Activated CD4-positive, alpha-beta T cell treated with anti-CD3 and anti-CD28 coated beads, Interleukin-2, amount 50 U/mL, for 4 hours (primary cell): ENCODE measurements at regions not wholly inside any gene's neighbourhood (a gene's known extent, or its start where the extent isn't known, plus 50 kb on each side); places are given as distances from the start of the nearest gene placed in this dataset.

ENCODE experiments used
- DNase-seq, 2 experiments: peaks; one replicate each; pipeline ENCODE4 v3.0.0-alpha.2; 2020

DNA sequence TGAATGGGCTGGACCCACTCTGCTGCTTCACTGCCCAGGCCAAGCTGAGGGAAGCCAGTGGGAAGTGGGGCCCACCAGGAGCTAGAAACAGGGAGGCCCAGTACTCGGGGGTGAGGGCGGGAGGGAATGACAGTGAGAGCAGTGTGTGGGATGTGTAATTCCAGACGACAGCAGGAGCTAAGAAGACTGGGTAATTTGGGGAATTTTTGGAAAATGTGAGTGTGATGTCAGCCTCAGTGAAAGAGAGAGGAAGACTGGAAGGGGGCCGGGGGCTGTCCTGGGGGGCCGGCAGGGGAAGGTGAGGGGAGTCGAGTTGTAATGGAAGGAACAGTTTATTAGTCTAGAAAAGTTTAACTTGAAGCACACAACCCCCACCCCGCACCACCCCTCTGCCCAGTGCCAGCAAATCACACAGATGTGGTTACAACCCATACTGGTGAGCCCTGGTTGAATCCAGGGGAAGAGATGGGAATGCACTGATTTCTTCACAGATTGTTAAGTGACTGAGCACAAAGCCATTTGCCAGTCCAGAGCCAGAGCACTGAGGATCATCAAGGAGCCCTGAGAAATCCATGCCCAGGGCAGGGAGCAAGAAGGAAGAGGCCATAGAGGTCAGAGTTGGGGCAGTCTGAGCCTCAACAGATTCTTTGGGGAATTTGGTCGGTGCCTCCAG, 76.7 kb upstream of the PKDCC start:
- no peak for DNase-seq

GRCh38 chr2:41972179-41972578, 75.6 kb upstream of the PKDCC start:
- no peak for DNase-seq

DNA sequence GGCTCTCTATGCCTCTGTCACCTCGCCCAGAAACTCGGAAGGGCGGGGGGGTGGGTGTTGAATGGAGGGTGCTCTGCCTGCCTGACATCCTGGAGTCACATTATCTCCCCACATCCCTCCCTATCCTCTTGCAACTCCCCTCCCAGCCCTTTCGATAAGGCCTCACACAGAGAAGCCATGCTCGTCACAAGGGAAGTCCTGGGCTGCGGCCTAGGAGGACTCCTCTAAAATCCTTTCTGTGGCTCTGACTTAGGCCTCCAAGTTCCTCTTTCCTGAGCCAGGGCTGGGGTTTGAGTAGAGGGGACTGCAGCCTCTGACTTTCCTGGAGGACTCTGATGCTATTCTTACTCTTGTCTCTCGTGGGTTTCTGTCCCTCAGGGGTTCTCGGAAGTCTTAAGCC, 75.0 kb upstream of the PKDCC start:
- DNase-seq: no peak

DNA sequence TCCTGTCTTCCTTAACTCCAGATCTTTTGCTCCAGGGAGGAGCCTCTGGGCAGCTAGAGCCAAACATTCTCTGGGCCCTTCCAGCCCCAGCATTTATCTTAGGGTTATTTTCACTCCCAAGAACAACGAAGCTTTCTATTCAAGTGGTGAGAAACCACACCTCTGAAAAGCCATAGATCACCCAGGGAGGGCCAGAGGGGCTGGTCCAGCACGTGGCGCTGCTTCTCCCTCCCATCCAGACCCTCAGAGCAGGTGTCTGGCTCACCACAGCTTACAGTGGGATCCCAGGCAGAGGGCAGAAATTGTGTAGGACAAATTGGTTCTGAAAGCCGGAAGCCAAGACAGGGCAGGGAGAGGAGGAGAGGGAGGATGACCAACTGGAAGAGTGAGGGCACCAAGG, 74.0 kb upstream of the PKDCC start:
- DNase-seq: no peak

DNA sequence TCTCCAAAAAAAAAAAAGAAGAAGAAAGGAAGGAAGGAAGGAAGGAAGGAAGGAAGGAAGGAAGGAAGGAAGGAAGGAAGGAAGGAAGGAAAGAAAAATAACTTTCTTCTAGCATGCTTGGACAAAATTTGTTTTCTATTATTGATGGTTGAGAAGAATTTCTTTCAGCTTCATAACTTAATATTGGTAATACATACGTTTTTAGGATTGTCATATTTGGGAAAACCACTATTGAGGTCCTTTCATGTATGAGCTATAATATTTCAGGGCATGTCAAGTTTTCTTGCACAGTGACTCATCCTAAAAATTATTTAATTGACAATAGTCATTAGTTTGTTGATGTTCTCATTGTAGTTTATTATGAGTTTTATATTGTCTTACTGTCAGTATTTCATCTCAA, 66.4 kb upstream of the PKDCC start:
- no peak for DNase-seq

DNA sequence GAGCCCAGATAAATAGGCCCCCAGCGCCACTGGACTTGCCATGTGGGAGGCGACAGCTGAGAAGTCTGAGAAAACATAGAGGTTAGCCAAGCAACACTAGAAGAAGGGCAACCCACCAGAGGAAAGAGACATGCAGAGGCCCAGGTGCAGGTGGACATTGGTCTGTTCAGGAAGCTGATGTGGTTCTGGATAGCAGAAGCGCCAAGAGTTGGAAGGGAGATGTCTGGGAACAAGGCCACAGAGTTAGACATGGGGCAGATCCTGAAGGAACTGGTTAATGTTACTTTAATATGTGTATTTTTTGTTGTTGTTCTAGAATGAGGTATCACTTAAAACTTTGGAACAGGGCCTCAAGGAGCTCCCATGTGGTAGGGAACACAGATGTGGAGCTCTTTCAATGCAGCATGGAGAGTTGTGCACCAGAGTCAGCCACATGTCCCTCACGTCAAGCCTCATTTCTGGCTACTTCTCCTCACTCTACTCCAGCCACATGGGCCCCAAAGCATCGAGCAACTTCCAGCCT, 62.2 kb upstream of the PKDCC start:
- DNase-seq: no peak

DNA sequence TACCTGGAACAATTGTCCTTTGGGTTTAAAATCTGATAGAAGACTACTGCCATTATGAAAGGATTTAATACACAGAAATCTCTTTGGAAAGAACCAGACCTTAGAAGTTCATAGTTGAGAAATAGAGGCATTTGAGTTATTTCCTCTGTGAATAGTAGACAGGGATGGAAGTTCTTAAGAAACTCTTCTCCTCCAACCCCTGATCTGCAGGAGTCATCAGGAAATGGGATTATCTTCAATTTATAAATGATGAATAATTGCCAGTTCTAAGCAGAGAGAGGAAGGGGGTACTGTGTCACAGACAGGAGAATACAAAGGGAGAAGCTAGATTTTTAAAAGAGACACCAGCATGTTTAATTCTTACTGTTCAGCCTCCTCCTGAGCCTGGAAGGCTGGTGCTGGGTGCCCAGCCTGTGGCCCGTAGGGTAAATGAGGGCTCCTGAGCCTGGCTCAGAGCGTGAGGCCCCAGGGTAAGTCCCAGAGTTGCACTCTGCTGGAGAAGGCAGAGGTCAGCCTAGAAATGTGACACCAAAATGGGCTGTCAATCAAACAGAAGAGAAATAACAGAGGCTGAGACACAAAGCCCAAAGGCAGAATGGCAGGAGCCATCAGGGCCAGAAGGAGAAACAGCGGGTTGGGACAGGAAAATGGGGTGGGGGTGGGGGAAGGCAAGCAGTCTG, 58.2 kb upstream of the PKDCC start:
- no peak for DNase-seq

- DNase-seq: no peak
Observed at GRCh38 chr2:41990245-41990644, 57.6 kb upstream of the PKDCC start.

DNA sequence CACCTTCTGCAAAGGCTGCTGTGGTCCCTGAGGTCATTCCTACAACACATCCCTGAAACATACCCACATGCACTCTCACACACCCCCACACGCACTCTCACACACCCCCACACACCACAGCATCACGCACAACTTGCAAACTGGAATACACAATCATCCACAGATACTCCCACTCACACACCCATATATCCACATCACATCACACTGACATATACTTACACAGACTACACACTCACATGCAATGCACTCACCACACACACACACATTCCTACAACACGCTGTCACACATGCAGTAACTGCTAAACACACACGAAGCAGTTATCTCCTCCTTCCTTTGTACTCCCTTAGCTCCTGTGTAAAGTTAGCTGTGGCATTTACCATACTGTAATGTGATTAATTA, 57.1 kb upstream of the PKDCC start:
- DNase-seq: no peak

DNA sequence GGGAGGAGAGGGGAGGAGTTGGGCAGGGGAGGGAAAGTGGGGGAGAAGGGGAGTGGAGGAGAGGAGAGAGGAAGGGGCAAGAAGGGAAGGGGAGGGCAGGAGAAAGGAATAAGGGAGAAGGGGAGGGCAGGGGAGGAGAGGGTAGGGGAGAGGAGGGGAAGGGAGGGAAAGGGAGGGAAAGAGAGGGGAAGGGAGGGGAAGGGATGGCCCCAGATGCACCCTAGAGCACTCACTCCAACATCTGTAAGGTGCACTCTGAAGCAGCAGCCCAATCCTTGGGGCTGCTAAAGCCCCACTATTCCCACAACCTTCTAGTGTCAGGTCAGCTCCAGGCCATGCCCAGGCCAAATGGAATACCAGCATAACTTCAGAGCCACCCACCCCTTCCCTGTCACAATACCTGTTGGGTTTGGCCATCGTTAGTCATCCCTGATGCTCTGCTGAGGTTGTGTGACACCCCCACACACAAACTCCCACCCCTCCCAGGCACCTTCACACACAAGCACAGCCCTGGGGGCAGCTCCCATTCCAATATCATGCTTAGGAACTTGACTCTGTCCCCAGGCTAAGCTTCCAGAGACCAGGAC, 55.7 kb upstream of the PKDCC start:
- no peak for DNase-seq

- DNase-seq: no peak
Observed at GRCh38 chr2:41992671-41993434, 55.0 kb upstream of the PKDCC start.

DNA sequence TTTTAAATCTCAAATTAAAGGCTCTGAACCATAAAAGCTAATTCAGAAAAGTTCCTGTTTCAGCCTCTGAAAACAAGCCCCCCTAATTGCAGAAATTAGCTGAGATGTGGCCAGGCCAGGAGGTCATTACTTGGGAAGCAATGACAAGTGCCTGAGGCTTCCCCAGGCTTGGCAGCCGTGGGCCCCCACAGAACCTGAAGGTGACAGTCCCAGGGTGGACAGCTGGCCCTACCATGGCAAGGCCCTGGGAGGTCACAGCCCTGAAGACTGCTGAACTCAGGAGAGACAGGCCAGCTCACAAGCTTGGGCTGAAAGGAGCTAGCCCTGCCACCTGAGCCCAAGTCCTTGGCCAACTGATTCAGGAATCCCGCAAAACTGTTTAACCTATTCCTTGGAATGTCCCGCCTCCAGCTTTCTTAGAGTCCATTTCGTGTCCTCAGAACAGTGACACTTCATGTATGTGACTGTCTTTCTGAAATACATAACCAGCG, 54.3 kb upstream of the PKDCC start:
- DNase-seq: no peak

- no peak for DNase-seq
Observed at GRCh38 chr2:41994233-41994637, 53.6 kb upstream of the PKDCC start.

- no peak for DNase-seq
Observed at GRCh38 chr2:41994661-41995060, 53.2 kb upstream of the PKDCC start.

DNA sequence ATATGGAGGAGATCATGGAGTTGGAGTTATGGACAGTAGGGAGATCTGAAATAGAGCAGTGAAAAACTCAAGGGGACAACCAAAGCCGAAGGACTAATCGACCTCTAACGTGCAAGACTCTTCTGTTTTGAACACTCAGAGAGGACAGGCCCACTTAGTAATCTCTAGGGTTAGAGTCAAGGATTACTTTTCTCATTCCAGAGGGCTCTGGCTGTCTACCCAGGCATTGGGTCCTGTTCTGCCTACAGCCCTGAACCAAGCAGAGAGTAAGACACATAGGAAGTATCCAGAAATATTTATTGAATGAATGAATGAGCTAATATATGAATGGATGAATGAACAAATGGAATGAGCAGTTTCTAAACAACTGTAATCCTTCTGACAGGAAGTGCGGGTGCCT, 50.3 kb upstream of the PKDCC start:
- no peak for DNase-seq
